GM18505 (cell line): ENCODE measurements at regions not wholly inside any gene's neighbourhood (a gene's known extent, or its start where the extent isn't known, plus 50 kb on each side); places are given as distances from the start of the nearest gene placed in this dataset.
"Not testable (repeated sequence)": the region's sequence is repeated elsewhere in the genome, so short reads cannot be mapped to it uniquely, and the experiment has no call there.

Source experiments
- ATAC-seq: cut with Tn5 transposase; IDR thresholded peaks from one replicate; pipeline ENCODE4 v1.9.1; 2021; ENCODE audit not compliant: unreplicated experiment
- POLR2A ChIP-seq: IDR thresholded peaks from 4 replicates; pipeline ENCODE4 v1.6.1; 2011; ENCODE audit warnings: borderline replicate concordance; ENCODE audit not compliant: insufficient read depth, insufficient read length; ENCODE audit errors: extremely low read depth

DNA sequence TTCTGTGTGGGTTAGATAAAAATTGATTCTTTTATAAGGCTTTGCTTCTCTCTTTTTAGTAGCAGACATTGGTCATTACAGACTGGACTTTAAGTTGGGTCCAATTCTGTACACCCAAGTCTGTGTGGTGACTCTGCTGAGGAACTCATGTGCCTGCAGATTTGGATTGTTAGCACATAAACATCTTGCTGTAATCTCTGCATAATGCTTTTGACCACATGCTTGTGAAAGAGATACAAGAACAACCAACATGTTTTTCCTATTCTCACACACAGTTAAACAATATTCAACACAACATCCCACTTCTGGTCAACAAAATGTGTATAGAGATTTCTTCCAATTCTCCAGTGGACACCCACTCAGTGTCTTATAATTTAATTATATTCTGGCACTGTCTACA is 270.1 kb downstream of the RDH14 start:
- no peak for ATAC-seq
- TF ChIP-seq POLR2A = no peak

DNA sequence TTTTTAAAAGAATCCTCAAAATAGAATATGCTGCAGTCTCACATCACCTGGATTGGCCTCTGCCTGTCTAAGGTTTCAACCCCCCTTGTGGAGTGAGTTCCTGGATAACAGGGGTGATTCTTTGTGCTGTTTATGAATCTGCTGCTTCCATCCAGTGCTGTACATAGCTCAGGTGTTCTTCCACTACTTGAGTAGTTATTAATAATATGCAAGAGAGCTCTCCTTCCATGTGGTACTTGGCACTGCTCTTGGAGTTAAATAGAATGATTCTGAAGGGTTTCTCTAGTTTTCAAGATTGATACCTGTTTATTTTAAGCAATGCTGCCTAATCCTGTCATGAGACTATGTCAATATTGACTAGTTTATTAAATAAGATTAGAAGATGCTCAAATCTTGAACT is 273.6 kb downstream of the RDH14 start:
- no peak for ATAC-seq
- TF ChIP-seq POLR2A = no peak

DNA sequence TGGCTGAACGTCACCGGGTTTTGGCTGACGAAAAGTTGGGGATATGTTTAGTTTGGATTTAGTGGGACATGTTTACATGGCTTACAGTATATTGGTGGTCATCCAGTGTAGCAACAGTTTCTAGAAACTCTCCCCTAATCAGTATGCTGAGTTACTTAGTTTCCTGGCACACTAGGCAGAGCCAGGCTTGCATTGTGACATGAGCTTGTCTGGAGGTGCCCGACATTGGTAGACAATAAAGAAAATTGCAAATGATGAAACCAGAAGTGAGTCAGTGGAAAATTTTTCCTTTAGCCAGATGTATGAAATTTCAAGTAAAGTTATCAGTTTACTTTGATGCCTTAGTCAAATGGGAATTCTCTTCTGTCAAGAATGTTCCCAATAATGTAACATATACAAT is 276.1 kb downstream of the RDH14 start:
- no peak for TF ChIP-seq POLR2A
- ATAC-seq = no peak

DNA sequence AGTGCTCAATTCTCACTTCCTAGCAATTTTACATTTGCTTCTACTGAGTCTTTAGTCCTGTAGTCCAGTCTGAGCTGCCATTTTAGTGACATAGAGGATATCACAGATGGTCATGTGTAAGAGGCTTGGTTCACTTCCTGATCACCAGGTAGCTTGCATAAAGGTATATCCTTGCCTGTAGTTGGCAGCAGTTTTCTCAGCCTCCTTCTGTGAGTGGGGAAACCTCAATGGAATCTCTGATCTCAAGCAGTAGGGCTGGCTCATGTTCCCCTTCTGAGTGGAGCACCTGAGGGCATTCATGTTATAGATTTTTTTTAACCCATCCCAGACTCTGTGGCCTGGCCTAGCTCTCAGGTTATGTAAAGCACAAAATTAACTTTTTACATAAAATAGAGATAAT is 278.4 kb downstream of the RDH14 start:
- no peak for ATAC-seq
- TF ChIP-seq POLR2A = no peak

DNA sequence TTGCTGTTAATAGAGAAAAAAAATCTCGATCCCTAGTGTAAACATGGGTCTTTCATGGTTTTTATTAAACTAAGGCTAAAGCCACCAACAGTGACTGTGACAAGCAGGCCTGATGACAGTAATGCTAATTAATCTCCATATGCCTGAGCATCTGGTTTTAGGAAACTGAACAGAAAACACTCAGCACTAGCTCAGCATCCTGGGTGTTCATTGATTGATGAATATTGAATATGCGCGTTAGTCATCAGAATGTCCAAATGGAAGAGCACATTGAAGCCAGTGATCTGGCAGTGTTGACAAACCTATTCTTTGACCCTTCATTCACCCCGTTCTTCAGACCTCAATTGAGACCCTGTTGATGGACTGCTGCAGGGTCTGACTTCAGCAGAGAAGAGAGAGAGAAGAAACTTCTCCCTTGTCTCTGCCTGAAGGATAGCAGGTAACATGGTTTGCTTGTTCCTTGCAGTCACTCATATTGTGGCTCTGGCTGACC is 283.8 kb downstream of the RDH14 start:
- ATAC-seq = no peak

DNA sequence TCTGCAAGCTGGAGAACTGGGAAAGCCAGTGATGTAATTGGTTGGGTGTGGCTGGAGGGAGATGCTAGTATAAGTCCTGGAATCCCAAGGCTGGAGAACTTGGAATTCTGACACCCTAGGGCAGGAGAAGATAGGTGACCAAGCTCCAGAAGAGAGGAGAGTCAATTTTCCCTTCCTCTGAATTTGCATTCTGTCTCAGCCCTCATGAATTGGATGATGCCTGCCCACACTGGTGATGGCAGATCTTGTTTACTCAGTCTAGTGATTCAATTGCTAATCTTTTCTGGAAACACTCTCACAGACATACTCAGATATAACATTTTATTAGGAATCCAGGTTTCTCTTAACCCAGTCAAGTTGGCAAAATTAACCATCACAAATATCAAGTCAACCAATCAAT is 287.2 kb downstream of the RDH14 start:
- ATAC-seq = no peak
- no peak for TF ChIP-seq POLR2A

More for the DNA sequence above, 283.8 kb downstream of the RDH14 start:
- no peak for TF ChIP-seq POLR2A

DNA sequence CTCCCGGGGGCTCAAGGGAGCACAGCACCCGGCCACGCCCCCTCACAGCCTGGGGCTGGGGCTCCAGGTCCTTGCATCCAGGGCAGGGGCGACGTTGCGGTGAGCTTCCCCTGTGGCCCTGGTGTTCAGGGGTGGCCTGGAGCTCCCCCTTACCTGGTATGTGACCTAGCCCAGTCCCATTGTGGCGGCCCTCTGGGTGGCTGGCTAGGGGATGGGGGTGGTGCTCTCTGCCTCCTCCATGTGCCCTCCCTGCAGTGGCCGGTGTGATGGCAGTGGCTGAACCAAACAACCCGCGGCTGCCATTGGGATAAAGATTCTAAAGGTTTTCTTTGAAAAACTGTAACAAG is 288.3 kb downstream of the RDH14 start:
- TF ChIP-seq POLR2A = no peak
- no peak for ATAC-seq

DNA sequence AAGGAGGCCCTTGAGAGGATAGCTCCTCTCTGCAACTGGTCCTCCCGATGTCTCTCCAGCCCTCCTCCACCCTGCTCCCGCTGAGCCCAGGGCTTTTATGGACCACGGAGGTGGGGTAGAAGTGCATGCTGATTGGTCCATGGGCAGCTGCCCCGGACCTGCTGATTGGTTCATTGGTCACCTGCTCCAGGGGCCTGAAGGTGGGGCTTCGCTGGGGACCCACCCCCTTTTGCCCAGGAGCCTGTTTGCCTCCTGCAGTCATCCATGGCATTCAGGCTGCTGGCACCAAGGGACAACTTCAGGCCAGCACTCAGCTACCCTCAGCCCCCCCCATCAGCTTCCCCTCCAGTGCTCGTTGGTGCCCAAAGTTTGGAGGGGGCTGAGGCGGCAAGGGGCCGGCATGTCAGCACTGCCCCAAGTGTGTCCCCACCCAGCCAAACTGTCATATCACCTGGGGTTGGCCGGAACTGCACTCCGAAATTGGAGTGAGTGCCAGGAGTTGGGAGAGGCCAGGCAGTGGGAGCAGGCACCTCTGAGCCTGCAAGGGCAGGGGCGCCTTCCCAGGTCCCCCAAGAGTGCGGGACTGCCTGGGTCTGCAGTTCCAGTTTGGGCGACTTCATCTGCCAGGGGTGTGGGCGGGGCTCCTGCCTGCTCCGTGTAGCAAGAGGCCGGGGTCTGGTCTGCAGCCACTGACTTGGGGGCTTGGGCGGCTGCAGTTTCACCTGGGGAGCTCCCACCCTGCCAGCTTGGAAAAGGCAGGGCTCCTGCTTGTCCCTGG is 288.9 kb downstream of the RDH14 start:
- no peak for TF ChIP-seq POLR2A
- ATAC-seq = no peak

DNA sequence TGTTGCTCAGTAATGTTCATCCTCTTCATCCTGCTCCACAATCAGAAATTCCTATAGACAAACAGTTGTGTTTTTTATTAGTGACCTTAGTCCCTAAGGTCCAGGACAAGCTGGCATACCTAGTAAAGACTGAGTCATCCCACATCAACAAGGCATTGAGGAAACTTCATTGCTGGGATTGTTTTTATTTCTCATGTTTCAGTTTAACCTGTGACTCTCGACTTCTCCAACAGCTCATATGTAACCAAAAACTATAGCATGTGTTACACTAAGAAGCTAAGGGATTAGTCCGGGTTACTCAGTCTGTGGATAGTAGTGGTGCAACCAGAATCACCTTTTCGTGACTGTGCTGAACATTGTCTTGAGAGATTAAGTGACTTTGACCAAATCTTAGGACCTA is 292.1 kb downstream of the RDH14 start:
- no peak for TF ChIP-seq POLR2A
- ATAC-seq = no peak

DNA sequence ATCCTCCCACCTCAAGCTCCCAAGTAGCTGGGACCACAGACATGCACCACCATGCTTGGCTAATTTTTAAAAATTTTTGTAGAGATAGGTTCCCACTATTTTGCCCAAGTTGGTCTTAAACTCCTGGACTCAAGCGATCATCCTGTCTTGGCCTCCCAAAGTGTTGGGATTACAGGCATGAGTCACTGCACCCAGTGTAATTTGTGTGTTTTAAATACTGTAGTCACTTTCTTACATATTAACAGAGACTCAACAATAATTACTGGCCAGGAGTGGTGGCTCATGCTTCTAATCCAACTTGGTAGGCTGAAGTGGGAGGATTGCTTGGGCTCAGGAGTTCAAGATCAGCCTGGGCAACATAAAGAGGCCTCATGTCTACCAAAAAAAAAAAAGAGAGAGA is 293.0 kb downstream of the RDH14 start:
- no peak for TF ChIP-seq POLR2A

DNA sequence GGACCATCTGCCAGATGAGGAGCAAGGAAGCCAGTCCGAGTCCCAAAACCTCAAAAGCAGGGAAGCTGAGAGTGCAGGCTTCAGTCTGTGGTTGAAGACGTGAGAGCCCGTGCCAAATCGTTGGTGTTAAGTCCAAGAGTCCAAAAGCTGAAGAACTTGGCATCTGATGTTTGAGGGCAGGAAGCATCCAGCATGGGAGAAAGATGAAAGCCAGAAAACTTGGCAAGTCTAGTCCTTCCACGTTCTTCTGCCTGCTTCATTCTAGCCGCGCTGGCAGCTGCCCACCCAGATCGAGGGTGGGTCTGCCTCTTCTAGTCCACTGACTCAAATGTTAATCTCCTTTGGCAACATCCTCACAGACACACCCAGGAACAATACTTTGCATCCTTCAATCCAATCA is 293.8 kb downstream of the RDH14 start:
- ATAC-seq = not testable (repeated sequence)

More for the DNA sequence above, 293.0 kb downstream of the RDH14 start:
- ATAC-seq = no peak

DNA sequence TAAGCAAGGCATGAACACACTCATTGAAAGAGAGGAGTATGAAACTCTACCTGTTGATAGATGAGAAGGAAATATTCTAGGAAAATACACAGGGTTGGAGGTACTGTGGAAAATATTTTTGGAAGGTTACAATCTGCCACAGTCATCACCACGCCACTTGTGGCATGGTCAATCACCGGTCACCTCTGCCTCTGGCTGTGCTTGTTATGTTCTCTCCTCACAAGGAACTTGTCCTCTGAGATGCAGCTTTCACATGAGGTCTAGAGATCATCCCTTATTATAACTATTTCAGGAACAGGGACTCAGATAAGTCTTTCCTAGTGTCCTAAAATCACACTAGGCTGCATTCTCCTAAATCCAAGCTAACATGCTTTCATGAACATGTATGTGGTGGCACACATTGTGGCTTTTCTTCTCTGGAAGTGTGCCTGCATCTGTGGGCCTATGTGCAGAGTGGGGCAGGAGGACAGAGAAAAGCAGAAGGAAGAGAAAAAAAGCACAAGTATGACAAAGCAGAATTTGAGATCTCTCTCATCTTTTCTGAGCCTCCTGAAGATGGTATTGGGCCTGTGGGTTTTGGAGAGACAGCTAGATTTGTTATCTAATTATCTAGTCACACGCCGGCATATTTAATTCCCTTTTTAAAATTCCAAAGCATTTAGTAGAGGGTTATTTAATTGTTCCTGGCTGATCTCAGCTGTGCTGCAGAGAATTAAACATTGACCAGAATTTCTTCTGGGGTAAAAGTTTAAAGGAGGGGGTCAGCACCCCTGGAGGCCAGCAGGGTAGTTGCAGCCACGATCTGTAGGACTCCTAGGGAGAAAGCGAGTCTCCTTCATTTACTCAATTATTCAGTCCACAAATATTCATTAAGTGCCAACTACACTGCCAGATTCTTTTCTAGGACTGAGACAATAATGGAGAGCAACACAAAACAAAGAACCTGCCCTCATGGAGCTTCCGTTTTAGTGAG is 294.6 kb downstream of the RDH14 start:
- no peak for ATAC-seq
- TF ChIP-seq POLR2A = no peak

DNA sequence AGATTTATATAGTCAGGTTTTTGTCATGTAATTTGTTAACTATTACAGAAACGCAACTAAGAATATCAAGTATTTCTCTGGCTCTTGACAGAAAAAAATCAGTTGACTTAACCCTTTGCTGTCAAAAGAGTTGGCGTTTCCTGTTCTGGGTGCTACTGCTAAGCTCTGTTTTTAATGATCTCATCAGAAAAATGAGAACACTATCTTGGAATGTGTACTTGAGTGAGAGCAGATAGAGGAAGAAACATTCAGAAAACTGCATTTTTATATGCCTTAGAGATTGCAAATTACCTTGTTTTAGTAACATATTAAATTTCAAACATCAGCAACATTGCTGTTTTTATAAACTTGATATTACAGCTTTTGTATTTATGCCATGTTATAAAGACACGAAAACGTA is 297.9 kb downstream of the RDH14 start:
- no peak for ATAC-seq
- TF ChIP-seq POLR2A = no peak
